ENCODE measurements at regions not wholly inside any gene's neighbourhood (a gene's known extent, or its start where the extent isn't known, plus 50 kb on each side); places are given as distances from the start of the nearest gene placed in this dataset.

- no peak for ATAC-seq (replicated peaks in 1 of 4)
- ChIA-PET POLR2A (no interaction called here), CTCF (no interaction called here)
- Histone ChIP-seq H3K4me1 (ENCODE audit: control insufficient read depth in 1 of 2, extremely low read depth in 1 of 2, insufficient read depth in 2 of 2, low read length in 2 of 2) (no peaks in the 10 kb centered on the region), H3K36me3 (ENCODE audit: control insufficient read depth in 2 of 2, extremely low read depth in 1 of 2, insufficient read depth in 1 of 2, low read length in 1 of 2) (no peaks in the 10 kb centered on the region), H3K27ac (ENCODE audit: low read length) (no peak overlapping the region), H3K27me3 (replicated peaks in 1 of 2; ENCODE audit: control insufficient read depth in 2 of 2, extremely low read depth in 1 of 2, insufficient read depth in 2 of 2, low read length in 1 of 2) (no peaks in the 10 kb centered on the region), H3K4me3 (ENCODE audit: control insufficient read depth in 1 of 2, extremely low read depth in 1 of 2, low read length in 1 of 2) (no peak overlapping the region), H3K9me3 (no peaks in the 10 kb centered on the region)
- WGBS (ENCODE audit: insufficient coverage) = no CpG with 5 or more reads among the region's 2 CpGs
- no peaks in the 10 kb centered on the region for H3K27me3 Mint-ChIP-seq
- no peaks in the 10 kb centered on the region for H3K36me3 Mint-ChIP-seq
- no peaks in the 10 kb centered on the region for H3K4me1 Mint-ChIP-seq
- no peak overlapping the region for H3K27ac Mint-ChIP-seq
- peaks cover 0 to 10% (median 5%) of the 10 kb centered on the region in 3 donors for H3K9me3 Mint-ChIP-seq
- DNase-seq = no peak
- H3K4me3 Mint-ChIP-seq = no peak overlapping the region
Measured at GRCh38 chr9:118606668-118607067, 762.6 kb downstream of the BRINP1 start.

DNA sequence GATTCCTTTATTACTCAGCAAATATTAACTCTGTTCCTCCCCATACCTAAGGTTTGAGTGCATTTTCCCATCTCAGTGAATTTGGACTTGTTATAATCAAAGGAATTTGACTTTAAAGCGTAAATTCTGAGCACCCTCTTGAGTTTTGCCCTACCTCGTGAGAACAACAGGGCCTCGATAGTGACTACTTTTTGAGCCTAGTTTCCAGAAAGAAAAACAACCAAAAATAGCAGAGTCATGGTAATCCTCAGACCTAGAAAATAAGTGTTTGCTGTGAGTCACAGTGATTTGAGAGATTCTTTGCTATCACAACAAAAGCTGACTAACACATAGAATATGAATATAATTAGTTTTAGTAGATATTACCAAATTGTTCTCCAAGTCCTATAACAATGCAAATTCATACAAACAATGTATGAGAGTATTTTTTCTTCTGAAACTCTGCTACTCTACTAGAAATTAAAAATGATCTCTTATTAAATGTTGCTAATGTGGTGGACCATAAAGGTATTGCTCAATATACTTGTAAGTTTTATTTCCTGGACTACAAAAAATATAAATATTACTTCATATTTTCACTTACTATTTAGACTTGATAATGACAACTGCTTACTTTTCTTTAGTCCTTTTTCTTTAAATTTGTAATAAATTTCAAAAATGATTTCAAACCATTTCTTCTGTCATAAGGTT, 759.7 kb downstream of the BRINP1 start:
- CTCF ChIA-PET = no interaction called here
- Mint-ChIP-seq H3K9me3 (peaks cover 3 to 13% (median 3%) of the 10 kb centered on the region in 3 donors), H3K4me3 (no peak overlapping the region), H3K36me3 (no peaks in the 10 kb centered on the region), H3K4me1 (no peaks in the 10 kb centered on the region), H3K27ac (no peak overlapping the region), H3K27me3 (no peaks in the 10 kb centered on the region)
- no peaks in the 10 kb centered on the region for H3K9me3 ChIP-seq
- DNase-seq (no peak), ATAC-seq (replicated peaks in 1 of 4) (no peak)
- POLR2A ChIA-PET = no interaction called here
- H3K4me3 ChIP-seq (ENCODE audit: control insufficient read depth in 1 of 2, extremely low read depth in 1 of 2, low read length in 1 of 2) = no peak overlapping the region
- H3K4me1 ChIP-seq (ENCODE audit: control insufficient read depth in 1 of 2, extremely low read depth in 1 of 2, insufficient read depth in 2 of 2, low read length in 2 of 2) = no peaks in the 10 kb centered on the region
- no peaks in the 10 kb centered on the region for H3K27me3 ChIP-seq (replicated peaks in 1 of 2; ENCODE audit: control insufficient read depth in 2 of 2, extremely low read depth in 1 of 2, insufficient read depth in 2 of 2, low read length in 1 of 2)
- WGBS (ENCODE audit: insufficient coverage) = 50% methylated on average over 1 of the region's 3 CpGs
- no peak overlapping the region for H3K27ac ChIP-seq (ENCODE audit: low read length)
- no peaks in the 10 kb centered on the region for H3K36me3 ChIP-seq (ENCODE audit: control insufficient read depth in 2 of 2, extremely low read depth in 1 of 2, insufficient read depth in 1 of 2, low read length in 1 of 2)

- no peaks in the 10 kb centered on the region for H3K27me3 Mint-ChIP-seq
- Histone ChIP-seq H3K27ac (ENCODE audit: low read length) (no peak overlapping the region), H3K4me3 (ENCODE audit: control insufficient read depth in 1 of 2, extremely low read depth in 1 of 2, low read length in 1 of 2) (no peak overlapping the region), H3K27me3 (replicated peaks in 1 of 2; ENCODE audit: control insufficient read depth in 2 of 2, extremely low read depth in 1 of 2, insufficient read depth in 2 of 2, low read length in 1 of 2) (no peaks in the 10 kb centered on the region), H3K9me3 (no peaks in the 10 kb centered on the region), H3K36me3 (ENCODE audit: control insufficient read depth in 2 of 2, extremely low read depth in 1 of 2, insufficient read depth in 1 of 2, low read length in 1 of 2) (no peaks in the 10 kb centered on the region), H3K4me1 (ENCODE audit: control insufficient read depth in 1 of 2, extremely low read depth in 1 of 2, insufficient read depth in 2 of 2, low read length in 2 of 2) (no peaks in the 10 kb centered on the region)
- no peaks in the 10 kb centered on the region for H3K4me1 Mint-ChIP-seq
- ChIA-PET CTCF (no interaction called here), POLR2A (no interaction called here)
- no CpG with 5 or more reads among the region's 3 CpGs for WGBS (ENCODE audit: insufficient coverage)
- no peak overlapping the region for H3K27ac Mint-ChIP-seq
- peaks cover 3 to 13% (median 3%) of the 10 kb centered on the region in 3 donors for H3K9me3 Mint-ChIP-seq
- ATAC-seq (replicated peaks in 1 of 4) (no peak), DNase-seq (no peak)
- no peak overlapping the region for H3K4me3 Mint-ChIP-seq
- no peaks in the 10 kb centered on the region for H3K36me3 Mint-ChIP-seq
Measured at GRCh38 chr9:118612201-118612600, 757.0 kb downstream of the BRINP1 start.

DNA sequence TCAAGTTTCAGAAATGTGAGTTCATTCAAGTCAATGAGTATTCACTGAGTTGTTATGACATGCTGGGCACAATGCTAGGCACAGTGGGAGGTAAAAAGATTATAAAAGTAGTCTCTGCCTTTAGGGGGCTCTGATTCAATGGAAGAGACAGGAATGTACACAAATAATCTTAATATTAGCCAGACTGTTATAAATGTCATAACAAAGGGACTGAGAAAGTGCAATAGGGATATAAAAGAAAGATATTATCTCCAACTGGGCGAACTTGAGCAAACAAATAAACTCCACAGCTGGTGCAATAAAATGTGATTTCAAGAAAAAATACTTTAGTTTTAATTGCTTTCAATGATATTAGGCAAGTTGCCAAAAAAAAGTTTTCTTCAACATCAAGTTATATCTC, 755.2 kb downstream of the BRINP1 start:
- Histone ChIP-seq H3K27me3 (replicated peaks in 1 of 2; ENCODE audit: control insufficient read depth in 2 of 2, extremely low read depth in 1 of 2, insufficient read depth in 2 of 2, low read length in 1 of 2) (no peaks in the 10 kb centered on the region), H3K9me3 (no peaks in the 10 kb centered on the region), H3K36me3 (ENCODE audit: control insufficient read depth in 2 of 2, extremely low read depth in 1 of 2, insufficient read depth in 1 of 2, low read length in 1 of 2) (no peaks in the 10 kb centered on the region), H3K4me1 (ENCODE audit: control insufficient read depth in 1 of 2, extremely low read depth in 1 of 2, insufficient read depth in 2 of 2, low read length in 2 of 2) (no peaks in the 10 kb centered on the region), H3K4me3 (ENCODE audit: control insufficient read depth in 1 of 2, extremely low read depth in 1 of 2, low read length in 1 of 2) (no peak overlapping the region), H3K27ac (ENCODE audit: low read length) (no peak overlapping the region)
- POLR2A ChIA-PET = no interaction called here
- CTCF ChIA-PET = interaction anchor here in 1 of 2 donors (0.7 kb wide), 1 partner anchor 761 kb away, joined by 3 read pairs; no protein-coding TSS in a partner anchor
- no peak overlapping the region for H3K27ac Mint-ChIP-seq
- DNase-seq = no peak
- no peaks in the 10 kb centered on the region for H3K36me3 Mint-ChIP-seq
- H3K4me3 Mint-ChIP-seq = no peak overlapping the region
- WGBS (ENCODE audit: insufficient coverage) = no CpG with 5 or more reads among the region's 1 CpG
- H3K27me3 Mint-ChIP-seq = no peaks in the 10 kb centered on the region
- H3K4me1 Mint-ChIP-seq = no peaks in the 10 kb centered on the region
- peaks cover 3 to 14% (median 13%) of the 10 kb centered on the region in 3 donors for H3K9me3 Mint-ChIP-seq
- ATAC-seq (replicated peaks in 1 of 4) = no peak

DNA sequence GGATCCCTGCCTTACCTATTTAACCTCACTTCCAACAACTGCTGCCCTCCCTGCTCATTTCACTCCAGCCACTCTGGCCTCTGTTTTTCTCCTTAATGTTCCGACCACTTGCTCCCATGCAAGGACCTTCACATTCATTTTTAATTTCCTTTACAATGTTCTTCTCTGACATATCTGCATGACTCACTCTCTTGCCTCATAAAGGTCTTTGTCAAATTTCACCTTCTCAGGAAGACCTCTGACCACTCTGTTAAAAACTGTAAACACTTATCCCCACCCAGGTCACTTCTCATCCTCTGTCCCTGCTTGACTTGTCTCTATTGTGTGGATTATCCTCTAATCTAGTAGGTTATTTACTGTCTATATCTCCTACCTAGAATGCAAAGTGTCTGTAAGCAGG, 751.2 kb downstream of the BRINP1 start:
- Mint-ChIP-seq H3K36me3 (no peaks in the 10 kb centered on the region), H3K9me3 (peaks cover 0 to 18% (median 12%) of the 10 kb centered on the region in 3 donors), H3K4me3 (no peak overlapping the region), H3K27ac (no peak overlapping the region), H3K27me3 (no peaks in the 10 kb centered on the region), H3K4me1 (no peaks in the 10 kb centered on the region)
- no peaks in the 10 kb centered on the region for H3K9me3 ChIP-seq
- ChIA-PET POLR2A (no interaction called here), CTCF (no interaction called here)
- H3K4me1 ChIP-seq (ENCODE audit: control insufficient read depth in 1 of 2, extremely low read depth in 1 of 2, insufficient read depth in 2 of 2, low read length in 2 of 2) = no peaks in the 10 kb centered on the region
- no peaks in the 10 kb centered on the region for H3K27me3 ChIP-seq (replicated peaks in 1 of 2; ENCODE audit: control insufficient read depth in 2 of 2, extremely low read depth in 1 of 2, insufficient read depth in 2 of 2, low read length in 1 of 2)
- ATAC-seq (replicated peaks in 1 of 4) (no peak), DNase-seq (no peak)
- H3K4me3 ChIP-seq (ENCODE audit: control insufficient read depth in 1 of 2, extremely low read depth in 1 of 2, low read length in 1 of 2) = no peak overlapping the region
- WGBS (ENCODE audit: insufficient coverage) = 100% methylated on average over 1 of the region's 1 CpG
- no peaks in the 10 kb centered on the region for H3K36me3 ChIP-seq (ENCODE audit: control insufficient read depth in 2 of 2, extremely low read depth in 1 of 2, insufficient read depth in 1 of 2, low read length in 1 of 2)
- H3K27ac ChIP-seq (ENCODE audit: low read length) = no peak overlapping the region

- ATAC-seq (replicated peaks in 1 of 4) = no peak
Measured at GRCh38 chr9:118618849-118619248, 750.4 kb downstream of the BRINP1 start.

GRCh38 chr9:118624608-118625007, 744.6 kb downstream of the BRINP1 start:
- no peak for ATAC-seq (replicated peaks in 1 of 4)
- Mint-ChIP-seq H3K27ac (no peak overlapping the region), H3K27me3 (no peaks in the 10 kb centered on the region), H3K4me3 (no peak overlapping the region), H3K9me3 (peaks cover 4 to 19% (median 18%) of the 10 kb centered on the region in 3 donors), H3K36me3 (no peaks in the 10 kb centered on the region), H3K4me1 (no peaks in the 10 kb centered on the region)
- no peaks in the 10 kb centered on the region for H3K27me3 ChIP-seq (replicated peaks in 1 of 2; ENCODE audit: control insufficient read depth in 2 of 2, extremely low read depth in 1 of 2, insufficient read depth in 2 of 2, low read length in 1 of 2)
- no peaks in the 10 kb centered on the region for H3K4me1 ChIP-seq (ENCODE audit: control insufficient read depth in 1 of 2, extremely low read depth in 1 of 2, insufficient read depth in 2 of 2, low read length in 2 of 2)
- ChIA-PET POLR2A (no interaction called here), CTCF (no interaction called here)
- DNase-seq = no peak
- WGBS (ENCODE audit: insufficient coverage) = 100% methylated on average over 1 of the region's 3 CpGs
- no peaks in the 10 kb centered on the region for H3K9me3 ChIP-seq
- no peak overlapping the region for H3K27ac ChIP-seq (ENCODE audit: low read length)
- H3K4me3 ChIP-seq (ENCODE audit: control insufficient read depth in 1 of 2, extremely low read depth in 1 of 2, low read length in 1 of 2) = no peak overlapping the region
- no peaks in the 10 kb centered on the region for H3K36me3 ChIP-seq (ENCODE audit: control insufficient read depth in 2 of 2, extremely low read depth in 1 of 2, insufficient read depth in 1 of 2, low read length in 1 of 2)

More at GRCh38 chr9:118618849-118619248, 750.4 kb downstream of the BRINP1 start:
- Histone ChIP-seq H3K4me1 (ENCODE audit: control insufficient read depth in 1 of 2, extremely low read depth in 1 of 2, insufficient read depth in 2 of 2, low read length in 2 of 2) (no peaks in the 10 kb centered on the region), H3K4me3 (ENCODE audit: control insufficient read depth in 1 of 2, extremely low read depth in 1 of 2, low read length in 1 of 2) (no peak overlapping the region), H3K27ac (ENCODE audit: low read length) (no peak overlapping the region), H3K27me3 (replicated peaks in 1 of 2; ENCODE audit: control insufficient read depth in 2 of 2, extremely low read depth in 1 of 2, insufficient read depth in 2 of 2, low read length in 1 of 2) (no peaks in the 10 kb centered on the region), H3K9me3 (no peaks in the 10 kb centered on the region), H3K36me3 (ENCODE audit: control insufficient read depth in 2 of 2, extremely low read depth in 1 of 2, insufficient read depth in 1 of 2, low read length in 1 of 2) (no peaks in the 10 kb centered on the region)
- no peaks in the 10 kb centered on the region for H3K36me3 Mint-ChIP-seq
- 60% methylated on average over 2 of the region's 2 CpGs for WGBS (ENCODE audit: insufficient coverage)
- POLR2A ChIA-PET = no interaction called here
- H3K4me1 Mint-ChIP-seq = no peaks in the 10 kb centered on the region
- CTCF ChIA-PET = no interaction called here
- H3K27me3 Mint-ChIP-seq = no peaks in the 10 kb centered on the region
- H3K27ac Mint-ChIP-seq = no peak overlapping the region
- no peak for DNase-seq
- H3K9me3 Mint-ChIP-seq = peaks cover 1 to 18% (median 12%) of the 10 kb centered on the region in 3 donors
- H3K4me3 Mint-ChIP-seq = no peak overlapping the region

All from T-cell (primary cell).